Hepatocyte (in vitro differentiated cells): ENCODE measurements at regions not wholly inside any gene's neighbourhood (a gene's known extent, or its start where the extent isn't known, plus 50 kb on each side); places are given as distances from the start of the nearest gene placed in this dataset.

Experiments
- DNase-seq: peaks from one replicate; pipeline ENCODE4 v3.0.0-alpha.2; 2016; ENCODE audit warnings: low spot score
- H2AFZ ChIP-seq: fragments of 200-600 bp; sonication (generic); 2 replicates; pipeline ENCODE4 v1.6.0; 2016; ENCODE audit warnings: antibody characterized with exemption, mild to moderate bottlenecking
- H3K27ac ChIP-seq: fragments of 200-600 bp; sonication (generic); 2 replicates; pipeline ENCODE4 v1.5.1; 2016; ENCODE audit warnings: mild to moderate bottlenecking
- H3K27me3 ChIP-seq: fragments of 200-600 bp; sonication (generic); 2 replicates; pipeline ENCODE4 v1.6.1; 2016
- H3K36me3 ChIP-seq: fragments of 200-600 bp; sonication (generic); replicated peaks from 2 replicates; pipeline ENCODE4 v1.5.1; 2016; ENCODE audit warnings: low read depth; ENCODE audit not compliant: insufficient read depth
- H3K4me1 ChIP-seq: fragments of 200-600 bp; sonication (generic); 2 replicates; pipeline ENCODE4 v1.5.1; 2016; ENCODE audit warnings: mild to moderate bottlenecking, moderate library complexity; ENCODE audit not compliant: insufficient read depth
- H3K4me2 ChIP-seq: fragments of 200-600 bp; sonication (generic); 2 replicates; pipeline ENCODE4 v1.6.0; 2016
- H3K4me3 ChIP-seq: fragments of 200-600 bp; sonication (generic); 2 replicates; pipeline ENCODE4 v1.5.1; 2016; ENCODE audit warnings: mild to moderate bottlenecking
- H3K79me2 ChIP-seq: fragments of 200-600 bp; sonication (generic); 2 replicates; pipeline ENCODE4 v1.6.0; 2017; ENCODE audit warnings: mild to moderate bottlenecking
- H3K9me2 ChIP-seq: fragments of 200-600 bp; sonication (generic); replicated peaks from 2 replicates; pipeline ENCODE4 v1.6.0; 2017; ENCODE audit warnings: mild to moderate bottlenecking; ENCODE audit not compliant: insufficient read depth
- H3K9me3 ChIP-seq: fragments of 200-600 bp; sonication (generic); 2 replicates; pipeline ENCODE4 v1.5.1; 2016; ENCODE audit warnings: low read depth, mild to moderate bottlenecking
- H4K20me1 ChIP-seq: fragments of 200-600 bp; sonication (generic); 2 replicates; pipeline ENCODE4 v1.6.0; 2016; ENCODE audit warnings: mild to moderate bottlenecking; ENCODE audit not compliant: insufficient read depth, poor library complexity, severe bottlenecking
- EZH2 ChIP-seq: fragments of 200-600 bp; sonication (generic); IDR thresholded peaks from 2 replicates; pipeline ENCODE4 v1.6.1; 2016; ENCODE audit warnings: antibody characterized with exemption, mild to moderate bottlenecking, borderline replicate concordance
- EZH2phosphoT487 ChIP-seq: fragments of 200-600 bp; sonication (generic); IDR thresholded peaks from one replicate; pipeline ENCODE4 v1.6.1; 2018; ENCODE audit warnings: antibody characterized with exemption, mild to moderate bottlenecking, low read depth, moderate library complexity; ENCODE audit not compliant: unreplicated experiment, severe bottlenecking
- WGBS: methylation state at CpG from one replicate; pipeline ENCODE4 v1.1.6; 2016; ENCODE audit warnings: low lambda C conversion rate; ENCODE audit errors: missing lambda C conversion rate; 5-methylcytosine and 5-hydroxymethylcytosine counted together
- TF ChIP-seq, protein P1 (sequence below): fragments of 200-600 bp; sonication (generic); IDR thresholded peaks from 2 replicates; pipeline ENCODE4 v1.5.1; 2016; ENCODE audit warnings: antibody characterized with exemption, mild to moderate bottlenecking; ENCODE audit not compliant: poor library complexity

- Histone ChIP-seq H3K9me2 (no peaks in the 10 kb centered on the region), H3K79me2 (no peaks in the 10 kb centered on the region), H3K36me3 (no peaks in the 10 kb centered on the region), H4K20me1 (no peaks in the 10 kb centered on the region), H3K27me3 (no peaks in the 10 kb centered on the region), H3K27ac (no peak overlapping the region), H3K4me2 (no peak overlapping the region), H2AFZ (no peak overlapping the region), H3K9me3 (no peaks in the 10 kb centered on the region), H3K4me3 (no peak overlapping the region), H3K4me1 (no peaks in the 10 kb centered on the region)
- no peak for TF ChIP-seq EZH2
- TF ChIP-seq EZH2phosphoT487 = no peak
- TF ChIP-seq, protein P1, sequence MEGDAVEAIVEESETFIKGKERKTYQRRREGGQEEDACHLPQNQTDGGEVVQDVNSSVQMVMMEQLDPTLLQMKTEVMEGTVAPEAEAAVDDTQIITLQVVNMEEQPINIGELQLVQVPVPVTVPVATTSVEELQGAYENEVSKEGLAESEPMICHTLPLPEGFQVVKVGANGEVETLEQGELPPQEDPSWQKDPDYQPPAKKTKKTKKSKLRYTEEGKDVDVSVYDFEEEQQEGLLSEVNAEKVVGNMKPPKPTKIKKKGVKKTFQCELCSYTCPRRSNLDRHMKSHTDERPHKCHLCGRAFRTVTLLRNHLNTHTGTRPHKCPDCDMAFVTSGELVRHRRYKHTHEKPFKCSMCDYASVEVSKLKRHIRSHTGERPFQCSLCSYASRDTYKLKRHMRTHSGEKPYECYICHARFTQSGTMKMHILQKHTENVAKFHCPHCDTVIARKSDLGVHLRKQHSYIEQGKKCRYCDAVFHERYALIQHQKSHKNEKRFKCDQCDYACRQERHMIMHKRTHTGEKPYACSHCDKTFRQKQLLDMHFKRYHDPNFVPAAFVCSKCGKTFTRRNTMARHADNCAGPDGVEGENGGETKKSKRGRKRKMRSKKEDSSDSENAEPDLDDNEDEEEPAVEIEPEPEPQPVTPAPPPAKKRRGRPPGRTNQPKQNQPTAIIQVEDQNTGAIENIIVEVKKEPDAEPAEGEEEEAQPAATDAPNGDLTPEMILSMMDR = no peak
- DNase-seq = no peak
- WGBS = 94% methylated on average over 3 of the region's 3 CpGs
These were observed 52.2 kb upstream of the DTNBP1 start for GRCh38 chr6:15715060-15715459.

DNA sequence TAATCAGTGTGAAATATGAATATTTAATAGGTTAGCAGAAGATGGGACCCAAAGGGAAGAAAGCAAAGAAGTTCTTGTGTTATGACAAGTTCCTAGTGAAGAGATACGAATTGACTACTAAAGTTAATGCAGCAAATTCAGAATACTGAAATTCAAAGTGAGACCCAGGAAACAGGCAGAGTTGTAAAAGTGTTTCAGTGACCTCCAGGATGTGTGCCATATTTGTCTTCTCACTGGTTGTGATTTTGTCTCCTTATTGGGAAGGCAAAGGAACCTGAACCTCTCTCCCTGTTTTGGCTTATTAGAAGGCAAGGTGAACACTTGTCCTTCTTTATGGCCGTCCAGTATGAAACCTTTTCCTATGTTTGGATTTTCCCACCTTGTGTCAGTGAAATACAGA lies 51.8 kb upstream of the DTNBP1 start:
- Histone ChIP-seq H3K27me3 (no peaks in the 10 kb centered on the region), H2AFZ (no peak overlapping the region), H3K4me3 (no peak overlapping the region), H3K4me1 (no peaks in the 10 kb centered on the region), H3K4me2 (no peak overlapping the region), H3K79me2 (no peaks in the 10 kb centered on the region), H3K27ac (no peak overlapping the region), H3K9me3 (no peaks in the 10 kb centered on the region), H3K9me2 (no peaks in the 10 kb centered on the region), H3K36me3 (no peaks in the 10 kb centered on the region), H4K20me1 (no peaks in the 10 kb centered on the region)
- TF ChIP-seq EZH2phosphoT487 = no peak
- TF ChIP-seq, protein P1 = no peak
- TF ChIP-seq EZH2 = no peak
- DNase-seq = no peak
- WGBS = 87% methylated on average over 2 of the region's 2 CpGs

GRCh38 chr6:15713325-15713724 lies 50.5 kb upstream of the DTNBP1 start:
- no peaks in the 10 kb centered on the region for H3K36me3 ChIP-seq
- H3K79me2 ChIP-seq = no peaks in the 10 kb centered on the region
- no peak for DNase-seq
- H3K4me2 ChIP-seq = no peak overlapping the region
- no peak overlapping the region for H3K4me3 ChIP-seq
- WGBS = 72% methylated on average over 3 of the region's 3 CpGs
- TF ChIP-seq, protein P1 = no peak
- TF ChIP-seq EZH2phosphoT487 (no peak), EZH2 (no peak)
- H3K9me3 ChIP-seq = no peaks in the 10 kb centered on the region
- no peaks in the 10 kb centered on the region for H4K20me1 ChIP-seq
- H3K9me2 ChIP-seq = no peaks in the 10 kb centered on the region
- no peak overlapping the region for H2AFZ ChIP-seq
- no peaks in the 10 kb centered on the region for H3K27me3 ChIP-seq
- no peak overlapping the region for H3K27ac ChIP-seq
- no peaks in the 10 kb centered on the region for H3K4me1 ChIP-seq

GRCh38 chr6:15712797-15713196 lies 50.0 kb upstream of the DTNBP1 start:
- TF ChIP-seq EZH2 = no peak
- TF ChIP-seq EZH2phosphoT487 = no peak
- TF ChIP-seq, protein P1 = no peak
- Histone ChIP-seq H3K27ac (no peak overlapping the region), H3K4me3 (no peak overlapping the region), H3K9me3 (no peaks in the 10 kb centered on the region), H4K20me1 (no peaks in the 10 kb centered on the region), H2AFZ (no peak overlapping the region), H3K36me3 (no peaks in the 10 kb centered on the region), H3K27me3 (no peaks in the 10 kb centered on the region), H3K4me1 (no peaks in the 10 kb centered on the region), H3K9me2 (no peaks in the 10 kb centered on the region), H3K79me2 (no peaks in the 10 kb centered on the region), H3K4me2 (no peak overlapping the region)
- 70% methylated on average over 1 of the region's 1 CpG for WGBS
- no peak for DNase-seq
